ENCODE measurements at regions not wholly inside any gene's neighbourhood (a gene's known extent, or its start where the extent isn't known, plus 50 kb on each side); places are given as distances from the start of the nearest gene placed in this dataset.
"Not testable (repeated sequence)": the region's sequence is repeated elsewhere in the genome, so short reads cannot be mapped to it uniquely, and the experiment has no call there.

GRCh38 chr7:42677751-42678699 is 233.8 kb downstream of the C7orf25 start:
- DNase-seq, result no peak

DNA sequence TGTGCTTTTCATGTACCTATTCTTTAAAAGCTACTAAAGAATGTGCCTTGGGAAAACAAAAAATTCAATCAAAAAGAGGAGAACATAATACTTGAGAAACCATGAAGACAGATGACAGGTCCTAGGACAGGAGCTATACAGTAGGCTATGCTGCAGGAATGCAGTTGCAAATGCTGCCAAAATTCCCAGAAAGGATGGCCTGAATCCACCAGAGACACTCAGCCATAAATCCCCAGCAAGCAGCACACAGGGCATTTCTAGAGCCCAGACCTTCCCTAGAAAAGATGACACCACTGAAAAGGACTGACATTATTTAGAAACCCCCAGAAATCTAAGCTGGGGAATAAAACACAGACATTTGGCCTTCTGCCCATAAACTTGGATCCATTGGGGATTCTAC is 237.3 kb downstream of the C7orf25 start:
- DNase-seq, result no peak

DNA sequence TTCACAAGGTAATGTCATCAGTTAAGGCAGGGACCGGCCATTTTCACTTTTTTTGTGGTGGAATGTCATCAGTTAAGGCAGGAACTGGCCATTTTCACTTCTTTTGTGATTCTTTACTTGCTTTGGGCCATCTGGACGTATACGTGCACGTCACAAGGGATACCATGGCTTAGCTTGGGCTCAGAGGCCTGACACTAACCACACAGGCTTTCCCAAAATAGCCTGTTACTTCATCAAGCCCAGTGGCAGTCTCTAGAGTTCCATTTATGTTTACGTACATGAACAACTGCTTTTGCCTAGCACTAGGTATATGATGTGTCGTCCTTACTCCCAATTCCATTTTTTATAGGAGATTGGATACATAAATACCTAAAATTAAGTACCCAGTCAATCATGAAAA is 237.9 kb downstream of the C7orf25 start:
- DNase-seq, result no peak

- no peak for DNase-seq
Observed at GRCh38 chr7:42672339-42672999, 239.4 kb downstream of the C7orf25 start.

DNA sequence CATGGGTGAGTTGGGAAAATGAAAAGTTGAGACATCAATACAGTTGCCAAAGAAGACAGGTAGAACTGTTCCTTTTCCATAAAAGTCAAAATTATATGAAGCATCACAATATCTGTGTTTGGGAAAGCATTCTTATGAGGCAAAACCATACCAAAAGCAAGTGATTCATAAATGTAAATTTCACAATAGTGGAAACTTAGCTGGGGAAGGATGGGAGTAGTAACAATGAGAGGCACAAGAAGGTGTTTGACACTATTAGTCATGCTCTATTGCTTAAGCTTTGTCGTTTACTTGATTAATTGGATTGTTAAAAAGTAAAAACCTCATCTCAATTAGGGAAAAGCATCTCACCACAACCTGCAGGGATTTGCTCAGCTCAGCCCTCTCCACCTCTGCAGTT is 240.2 kb downstream of the C7orf25 start:
- no peak for DNase-seq

DNA sequence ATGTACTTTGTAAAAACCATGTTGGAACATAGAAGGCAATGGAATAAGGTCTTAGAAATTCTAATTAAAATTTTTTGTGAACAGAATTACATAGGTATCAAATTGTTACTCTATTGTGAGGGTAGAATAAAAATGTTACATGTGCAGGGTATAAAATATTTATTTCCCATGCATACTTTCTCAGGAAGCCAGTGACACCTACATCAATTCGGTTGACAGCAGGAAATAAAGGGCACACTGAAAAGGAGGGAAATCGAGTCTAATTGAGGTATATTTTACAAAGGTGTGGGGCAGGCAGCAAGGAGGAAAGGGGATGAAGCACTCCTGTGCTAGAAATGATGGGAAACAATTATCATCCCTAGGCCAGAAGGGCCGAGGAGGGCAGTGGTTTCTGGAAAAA is 244.9 kb downstream of the C7orf25 start:
- no peak for DNase-seq

DNA sequence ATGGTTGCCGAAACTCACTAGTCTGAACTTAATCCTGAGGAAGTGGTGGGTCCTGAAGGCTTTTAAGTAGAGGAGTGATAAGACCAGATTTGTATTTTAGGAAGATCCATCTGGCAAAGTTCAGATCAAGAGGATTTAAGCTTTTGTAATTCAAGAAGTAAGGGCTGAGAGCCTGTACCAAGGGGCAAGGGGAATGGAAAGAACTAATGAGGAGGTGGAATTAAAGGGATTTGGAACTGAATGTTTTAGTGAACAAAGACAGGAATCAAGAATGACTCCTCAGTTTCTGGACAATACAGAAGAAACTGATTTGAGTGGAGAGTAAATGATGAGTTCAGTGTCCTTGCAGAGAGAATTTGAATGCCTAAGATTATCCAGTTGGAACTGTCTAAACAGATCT is 249.0 kb downstream of the C7orf25 start:
- DNase-seq, result no peak

GRCh38 chr7:42661312-42661711 is 250.6 kb downstream of the C7orf25 start:
- DNase-seq, result no peak

DNA sequence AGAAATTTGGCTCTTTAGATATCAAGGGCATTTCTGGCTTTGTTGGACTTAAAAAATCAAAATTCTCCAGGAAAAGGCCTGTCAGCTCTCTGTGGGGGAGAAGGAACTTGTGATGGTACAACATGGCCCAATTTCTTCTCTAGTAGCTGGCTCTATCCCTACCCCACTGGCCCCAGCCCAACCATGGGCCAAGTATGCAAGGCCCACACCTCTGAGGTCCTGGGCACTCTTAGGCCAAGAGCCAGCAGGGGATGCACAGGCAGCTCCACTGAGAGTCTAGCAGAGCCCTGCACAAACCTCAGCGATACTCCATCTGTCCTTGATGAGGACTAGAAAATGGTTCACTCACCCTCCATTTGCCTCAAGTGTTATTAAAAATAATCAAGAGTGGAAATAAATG is 261.2 kb downstream of the C7orf25 start:
- no peak for DNase-seq

DNA sequence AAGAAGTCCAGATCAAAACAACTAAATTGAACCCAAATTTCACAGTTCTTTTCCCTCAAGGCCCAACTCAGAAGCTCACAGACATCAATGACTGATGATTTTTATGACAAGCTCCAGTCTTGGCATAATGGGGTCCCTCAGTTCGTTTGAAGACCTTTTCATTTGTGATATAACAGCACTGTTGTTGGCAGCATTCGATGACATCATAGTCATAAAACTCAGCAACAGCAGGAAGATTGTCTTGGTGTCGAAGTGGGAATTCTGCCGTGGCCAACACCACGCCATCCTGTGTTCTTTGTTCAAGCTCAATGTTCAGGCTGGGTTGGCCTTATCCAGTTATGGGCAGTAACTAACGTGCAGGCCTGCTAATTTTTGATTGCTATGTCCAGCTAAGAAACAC is 261.7 kb downstream of the C7orf25 start:
- DNase-seq, result no peak

DNA sequence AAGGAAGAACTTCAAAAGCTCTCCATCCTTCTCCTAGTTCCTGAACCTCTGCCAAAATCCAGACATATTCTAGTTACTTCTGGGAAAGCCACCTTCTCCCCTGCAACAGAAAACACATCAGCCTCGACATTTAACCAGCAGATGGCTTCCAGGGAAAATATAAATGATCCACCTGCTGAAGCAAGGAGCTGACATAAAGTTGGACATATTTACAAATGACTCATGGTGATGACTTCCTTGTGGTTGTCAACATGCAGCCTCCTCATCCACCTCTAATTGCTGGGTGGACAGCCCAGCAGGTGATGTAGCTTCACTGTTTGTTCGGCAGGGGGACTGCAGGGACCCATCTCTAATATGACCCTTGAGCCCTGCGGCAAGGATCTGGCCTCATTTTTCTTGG is 266.0 kb downstream of the C7orf25 start:
- no peak for DNase-seq

DNA sequence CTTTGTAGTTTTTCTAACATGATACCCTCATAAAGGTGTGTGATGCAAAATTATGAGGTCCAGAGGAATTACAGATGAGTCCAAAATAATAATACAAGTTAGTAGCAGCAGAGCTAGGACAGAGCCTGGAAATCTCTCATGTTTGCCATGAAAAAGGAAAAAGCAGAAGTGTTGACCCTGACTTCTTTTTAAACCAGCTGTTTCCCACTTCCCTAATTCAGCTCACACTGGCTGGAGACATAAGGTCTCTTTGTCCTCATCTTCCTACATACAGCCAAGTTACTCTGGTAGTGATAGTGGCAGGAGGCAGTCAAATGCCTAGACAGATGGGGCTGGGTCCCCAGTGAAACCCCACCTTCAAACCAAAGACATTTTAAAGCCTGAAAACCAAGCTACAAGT is 269.2 kb downstream of the C7orf25 start:
- DNase-seq, result no peak

DNA sequence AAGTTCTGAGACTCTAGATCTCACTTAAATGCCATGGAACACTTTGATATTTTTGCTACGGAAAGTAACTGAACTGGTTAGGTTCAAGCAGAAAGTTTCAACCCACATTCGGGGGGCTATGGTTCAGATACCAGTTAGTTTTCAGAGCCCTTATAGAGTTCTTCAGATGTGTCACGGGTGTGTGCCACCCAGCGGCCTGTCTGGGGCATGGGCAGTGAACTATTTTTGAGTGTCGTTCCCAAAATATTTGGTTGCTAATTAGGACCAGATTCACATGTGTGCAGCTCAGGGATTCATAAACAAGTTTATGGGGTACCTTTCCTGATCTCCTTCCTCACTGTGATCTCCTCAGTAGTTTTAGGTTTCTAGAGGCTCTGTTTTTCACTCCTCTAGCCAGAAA is 271.9 kb downstream of the C7orf25 start:
- no peak for DNase-seq

DNA sequence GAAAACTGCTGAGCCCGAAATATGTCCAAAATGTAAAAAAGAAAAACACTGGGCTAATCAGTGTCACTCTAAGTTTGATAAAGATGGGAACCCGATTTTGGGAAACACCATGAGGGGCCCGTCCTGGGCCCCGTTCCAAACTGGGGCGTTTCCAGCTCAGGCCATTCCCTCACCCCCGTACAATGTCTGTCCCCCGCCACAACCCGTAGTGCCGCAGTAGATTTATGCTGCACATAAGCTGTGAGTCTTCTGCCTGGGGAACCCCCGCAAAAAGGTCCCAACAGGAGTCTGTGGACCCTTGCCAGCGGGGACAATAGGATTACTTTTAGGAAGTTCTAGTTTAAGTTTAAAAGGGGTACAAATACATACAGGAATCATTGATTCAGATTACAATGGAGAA is 275.5 kb downstream of the C7orf25 start:
- not testable (repeated sequence) for DNase-seq

GRCh38 chr7:42628054-42628453 is 283.8 kb downstream of the C7orf25 start:
- no peak for DNase-seq

- no peak for DNase-seq
Observed at GRCh38 chr7:42627626-42628025, 284.2 kb downstream of the C7orf25 start.

- no peak for DNase-seq
Observed at GRCh38 chr7:42627101-42627500, 284.8 kb downstream of the C7orf25 start.

GRCh38 chr7:42625421-42625820 is 286.4 kb downstream of the C7orf25 start:
- DNase-seq, result no peak

DNA sequence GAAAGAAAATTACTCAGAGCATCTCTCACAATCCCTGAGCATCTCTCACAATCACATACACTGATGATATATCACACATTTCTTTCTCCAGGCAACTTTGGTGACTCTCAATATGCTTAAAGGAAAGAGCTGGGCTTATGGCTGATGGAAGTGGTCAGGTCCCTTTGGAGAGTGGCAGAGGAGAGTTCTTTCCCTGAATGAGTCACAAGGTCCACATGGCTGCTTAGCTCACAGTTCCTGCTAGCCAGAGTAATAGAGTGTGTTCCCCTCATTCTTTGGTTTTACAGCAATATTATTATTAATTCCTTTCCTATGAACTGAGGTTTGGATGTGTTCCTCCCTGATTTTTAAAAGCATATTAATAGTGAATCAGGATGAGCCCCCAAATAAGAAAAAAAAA is 287.4 kb downstream of the C7orf25 start:
- no peak for DNase-seq

- no peak for DNase-seq
Observed at GRCh38 chr7:42621543-42622219, 290.2 kb downstream of the C7orf25 start.

DNA sequence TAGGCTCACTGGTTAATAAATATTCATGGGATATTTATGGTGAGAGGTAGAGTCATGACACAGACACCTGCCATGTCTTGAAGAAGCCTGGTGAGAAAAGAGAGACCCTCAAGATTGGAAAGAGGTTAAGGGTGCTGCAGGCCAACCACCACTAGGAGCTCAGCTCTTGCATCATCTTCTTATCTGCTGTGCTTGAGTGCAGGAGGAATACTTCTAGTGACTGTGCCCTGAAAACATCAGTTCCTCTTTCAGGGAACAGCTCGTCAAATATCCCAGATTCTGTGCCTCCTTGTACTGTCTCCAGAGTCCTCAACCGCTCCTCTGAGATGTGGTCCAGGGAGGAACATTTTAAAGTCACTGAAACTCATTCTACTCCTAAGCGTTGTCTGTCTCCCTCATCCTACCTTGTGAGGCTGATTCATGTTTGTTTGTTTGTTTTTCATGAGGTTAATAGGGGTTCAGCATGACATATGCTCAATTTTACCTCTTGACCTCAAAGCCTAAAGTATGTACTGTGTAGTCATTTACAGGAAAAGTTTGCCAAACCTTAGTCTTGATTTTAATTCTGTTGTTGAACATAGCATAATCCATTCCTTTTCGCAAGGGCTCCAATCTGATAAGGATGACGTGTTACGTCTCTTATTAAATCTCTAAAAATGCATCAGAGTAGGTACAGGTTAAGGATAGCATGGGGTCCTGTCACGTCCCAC is 293.1 kb downstream of the C7orf25 start:
- no peak for DNase-seq

DNA sequence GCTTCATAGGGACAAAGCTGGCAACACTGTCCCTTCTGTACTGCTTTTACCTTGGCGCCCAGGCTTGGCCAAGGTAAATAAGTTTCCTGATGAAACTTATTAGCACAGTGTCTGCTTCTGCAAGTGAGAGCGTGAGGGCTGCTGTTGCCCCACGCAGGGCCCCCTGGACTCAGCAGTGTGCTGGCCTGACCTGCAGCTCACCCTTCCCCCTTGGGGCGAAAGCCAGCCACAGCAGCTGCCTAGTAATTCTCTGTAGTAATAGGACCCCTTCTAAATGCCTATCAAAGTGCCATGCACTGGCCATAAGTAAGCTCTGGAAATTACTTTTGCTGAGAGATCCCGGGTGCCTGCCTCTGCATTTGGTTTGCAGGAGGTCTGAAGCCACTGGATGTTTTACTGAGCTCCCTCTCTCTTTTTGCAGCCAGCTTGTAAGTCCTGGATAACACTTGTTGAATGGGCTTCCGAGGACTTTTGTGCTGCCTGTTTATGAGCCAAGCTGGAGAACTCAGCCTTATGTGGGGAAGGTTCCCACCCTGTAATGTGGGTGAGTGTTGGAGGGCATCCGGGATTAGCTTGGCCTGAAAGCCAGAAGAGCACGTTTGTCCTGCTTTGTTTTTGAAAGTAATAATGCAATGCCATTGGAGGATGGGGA is 293.9 kb downstream of the C7orf25 start:
- DNase-seq, result no peak
